SK-N-MC (cell line): ENCODE measurements at regions not wholly inside any gene's neighbourhood (a gene's known extent, or its start where the extent isn't known, plus 50 kb on each side); places are given as distances from the start of the nearest gene placed in this dataset.

Source experiments
- EZH2 ChIP-seq: fragments of 200-600 bp; sonication (generic); IDR thresholded peaks from one replicate; pipeline ENCODE4 v1.6.1; 2017; ENCODE audit warnings: antibody characterized with exemption
- POLR2AphosphoS5 ChIP-seq: IDR thresholded peaks from 2 replicates; pipeline ENCODE4 v1.6.1; 2012; ENCODE audit warnings: mild to moderate bottlenecking, low read depth, low read length, borderline replicate concordance

- no peak for TF ChIP-seq EZH2
- no peak for TF ChIP-seq POLR2AphosphoS5
These were observed 727.7 kb upstream of the SLIT2 start for GRCh38 chr4:19523964-19524363.
